ENCODE measurements at regions not wholly inside any gene's neighbourhood (a gene's known extent, or its start where the extent isn't known, plus 50 kb on each side); places are given as distances from the start of the nearest gene placed in this dataset.

DNA sequence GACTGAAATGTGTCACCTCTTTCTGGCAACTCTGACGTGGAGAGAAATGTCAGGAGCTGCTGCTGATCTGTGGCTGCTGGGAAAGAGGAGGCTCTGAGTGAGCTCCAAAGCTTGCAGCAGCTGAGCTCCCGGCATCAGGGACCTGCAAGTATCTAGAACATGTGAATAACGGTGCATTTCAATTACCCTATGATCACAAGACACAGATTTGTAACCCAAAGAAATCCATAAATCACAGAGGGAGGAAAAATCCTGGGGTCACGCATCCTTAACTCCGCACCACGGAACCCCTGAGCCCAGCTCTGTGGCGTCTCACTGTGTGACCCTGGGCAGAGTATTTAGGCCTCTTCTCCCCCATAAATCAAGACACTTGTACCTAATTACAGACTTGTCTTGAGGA, 139.8 kb downstream of the IRX2 start:
- no peak for DNase-seq (ENCODE audit: extremely low spot score, insufficient read length, low read depth)
- no peak for FAIRE-seq

GRCh38 chr5:2610986-2611385, 140.5 kb downstream of the IRX2 start:
- FAIRE-seq (no peak), DNase-seq (ENCODE audit: extremely low spot score, insufficient read length, low read depth) (no peak)

GRCh38 chr5:2608391-2608790, 143.1 kb downstream of the IRX2 start:
- DNase-seq (ENCODE audit: extremely low spot score, insufficient read length, low read depth) (no peak), FAIRE-seq (no peak)

- FAIRE-seq, result no peak
- DNase-seq (ENCODE audit: extremely low spot score, insufficient read length, low read depth), result no peak
Observed at GRCh38 chr5:2607598-2607997, 143.9 kb downstream of the IRX2 start.

GRCh38 chr5:2603272-2603575, 148.3 kb downstream of the IRX2 start:
- FAIRE-seq (no peak), DNase-seq (ENCODE audit: extremely low spot score, insufficient read length, low read depth) (no peak)

- FAIRE-seq (no peak), DNase-seq (ENCODE audit: extremely low spot score, insufficient read length, low read depth) (no peak)
Observed at GRCh38 chr5:2602451-2603271, 148.8 kb downstream of the IRX2 start.

DNA sequence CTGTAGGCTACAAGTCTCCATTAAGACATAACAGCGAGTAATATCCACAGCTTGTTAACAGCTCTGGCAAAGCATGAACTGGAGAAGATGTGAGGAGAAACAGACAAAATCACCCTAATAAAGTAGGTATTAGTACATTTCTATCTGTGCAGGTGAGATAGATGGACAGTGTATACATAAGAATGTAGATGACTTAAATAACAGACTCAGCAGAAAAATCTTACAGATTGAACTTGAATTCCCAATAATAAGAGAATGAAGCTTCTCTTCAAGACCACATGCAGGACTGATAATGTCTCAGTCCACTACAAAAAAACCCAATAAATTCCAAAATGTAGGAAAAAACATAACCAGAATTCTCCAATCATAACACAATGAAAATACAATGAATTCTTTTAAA, 153.0 kb downstream of the IRX2 start:
- FAIRE-seq (no peak), DNase-seq (ENCODE audit: extremely low spot score, insufficient read length, low read depth) (no peak)

GRCh38 chr5:2594701-2595100, 156.8 kb downstream of the IRX2 start:
- FAIRE-seq (no peak), DNase-seq (ENCODE audit: extremely low spot score, insufficient read length, low read depth) (no peak)

GRCh38 chr5:2592766-2593165, 158.7 kb downstream of the IRX2 start:
- FAIRE-seq, result no peak
- DNase-seq (ENCODE audit: extremely low spot score, insufficient read length, low read depth), result no peak

- DNase-seq (ENCODE audit: extremely low spot score, insufficient read length, low read depth), result no peak
- no peak for FAIRE-seq
Observed at GRCh38 chr5:2591777-2592453, 159.6 kb downstream of the IRX2 start.

- FAIRE-seq (no peak), DNase-seq (ENCODE audit: extremely low spot score, insufficient read length, low read depth) (no peak)
Observed at GRCh38 chr5:2588850-2589501, 162.5 kb downstream of the IRX2 start.

DNA sequence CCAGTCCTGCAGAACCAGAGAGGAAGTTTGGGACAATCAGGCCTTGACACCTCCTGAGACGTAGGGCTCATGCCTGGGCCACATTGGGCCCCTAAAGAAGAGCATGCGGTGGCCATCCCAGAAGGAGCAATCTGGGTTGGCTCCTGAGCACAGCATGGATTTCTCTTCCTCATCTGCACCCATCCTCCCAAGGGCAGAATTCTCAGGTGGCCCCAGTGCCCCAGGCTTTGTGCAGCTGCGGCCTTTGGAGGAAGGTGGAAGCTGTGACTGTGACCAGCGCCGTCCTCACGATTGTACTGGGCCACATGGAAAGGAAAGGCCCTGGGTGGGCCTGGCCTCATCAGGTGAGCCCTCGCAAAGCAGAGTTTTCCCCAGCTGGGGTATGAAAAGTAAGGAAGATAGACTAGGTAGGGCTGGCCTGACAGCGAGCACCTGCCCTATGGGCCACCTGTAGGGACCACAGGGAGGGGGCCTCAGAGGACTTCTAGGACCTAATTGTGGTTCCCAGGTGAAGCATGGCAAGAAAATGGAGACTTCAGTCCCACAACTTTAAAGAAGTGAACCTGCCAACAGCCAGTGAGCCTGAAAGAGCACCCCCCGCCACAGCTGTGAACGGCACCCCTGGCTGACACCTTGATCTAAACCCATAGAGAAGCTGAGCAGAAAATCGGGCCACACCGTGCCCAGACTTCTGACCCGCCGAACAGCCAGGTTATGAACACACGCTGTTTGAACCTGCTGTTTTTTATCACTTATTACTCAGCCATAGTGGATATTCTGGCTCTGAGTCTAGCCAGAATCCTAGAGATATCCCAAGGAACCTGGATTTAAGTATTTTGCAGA, 164.1 kb downstream of the IRX2 start:
- no peak for DNase-seq (ENCODE audit: extremely low spot score, insufficient read length, low read depth)
- no peak for FAIRE-seq

DNA sequence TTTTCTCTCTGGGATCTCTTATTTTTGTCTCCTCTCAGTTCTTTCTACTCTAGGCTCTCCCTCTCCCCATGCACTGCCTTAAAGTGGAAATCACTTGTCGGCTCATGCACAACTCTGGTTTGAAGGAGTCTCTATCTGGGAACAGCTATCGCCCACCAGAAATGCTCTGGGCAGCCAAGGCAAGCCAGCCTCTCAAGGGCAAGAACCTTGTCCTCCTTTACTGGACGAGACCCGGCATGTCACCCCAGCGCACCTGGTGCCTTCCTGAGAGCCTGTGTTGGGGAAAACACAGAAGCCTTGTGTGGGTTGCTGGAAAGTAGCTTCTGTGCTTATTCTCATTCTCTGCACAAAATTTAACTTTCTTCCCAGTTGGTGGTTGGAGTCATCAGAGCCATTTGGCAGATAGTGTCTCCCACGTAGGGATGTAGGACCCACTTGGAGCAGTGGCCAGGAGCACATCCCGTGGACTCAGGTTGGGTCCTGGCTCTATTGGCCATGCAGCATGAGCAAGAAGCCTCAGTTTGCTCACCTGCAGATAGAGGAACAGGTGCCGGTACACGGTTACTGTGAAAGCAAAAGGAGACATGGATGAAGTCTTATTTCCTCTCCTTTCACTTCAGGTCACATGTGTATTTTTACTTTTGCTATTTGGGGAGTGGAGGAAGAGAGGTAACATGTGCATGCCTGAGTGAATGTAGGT, 165.3 kb downstream of the IRX2 start:
- FAIRE-seq (no peak), DNase-seq (ENCODE audit: extremely low spot score, insufficient read length, low read depth) (no peak)

GRCh38 chr5:2584579-2585269, 166.8 kb downstream of the IRX2 start:
- FAIRE-seq (no peak), DNase-seq (ENCODE audit: extremely low spot score, insufficient read length, low read depth) (no peak)

- no peak for FAIRE-seq
Observed at GRCh38 chr5:2582507-2582906, 169.0 kb downstream of the IRX2 start.

GRCh38 chr5:2582106-2582505, 169.4 kb downstream of the IRX2 start:
- FAIRE-seq (no peak), DNase-seq (ENCODE audit: extremely low spot score, insufficient read length, low read depth) (no peak)

More at GRCh38 chr5:2582507-2582906, 169.0 kb downstream of the IRX2 start:
- no peak for DNase-seq (ENCODE audit: extremely low spot score, insufficient read length, low read depth)

- no peak for DNase-seq (ENCODE audit: extremely low spot score, insufficient read length, low read depth)
- no peak for FAIRE-seq
Observed at GRCh38 chr5:2581418-2581817, 170.1 kb downstream of the IRX2 start.

GRCh38 chr5:2579126-2579525, 172.4 kb downstream of the IRX2 start:
- DNase-seq (ENCODE audit: extremely low spot score, insufficient read length, low read depth), result no peak
- no peak for FAIRE-seq

DNA sequence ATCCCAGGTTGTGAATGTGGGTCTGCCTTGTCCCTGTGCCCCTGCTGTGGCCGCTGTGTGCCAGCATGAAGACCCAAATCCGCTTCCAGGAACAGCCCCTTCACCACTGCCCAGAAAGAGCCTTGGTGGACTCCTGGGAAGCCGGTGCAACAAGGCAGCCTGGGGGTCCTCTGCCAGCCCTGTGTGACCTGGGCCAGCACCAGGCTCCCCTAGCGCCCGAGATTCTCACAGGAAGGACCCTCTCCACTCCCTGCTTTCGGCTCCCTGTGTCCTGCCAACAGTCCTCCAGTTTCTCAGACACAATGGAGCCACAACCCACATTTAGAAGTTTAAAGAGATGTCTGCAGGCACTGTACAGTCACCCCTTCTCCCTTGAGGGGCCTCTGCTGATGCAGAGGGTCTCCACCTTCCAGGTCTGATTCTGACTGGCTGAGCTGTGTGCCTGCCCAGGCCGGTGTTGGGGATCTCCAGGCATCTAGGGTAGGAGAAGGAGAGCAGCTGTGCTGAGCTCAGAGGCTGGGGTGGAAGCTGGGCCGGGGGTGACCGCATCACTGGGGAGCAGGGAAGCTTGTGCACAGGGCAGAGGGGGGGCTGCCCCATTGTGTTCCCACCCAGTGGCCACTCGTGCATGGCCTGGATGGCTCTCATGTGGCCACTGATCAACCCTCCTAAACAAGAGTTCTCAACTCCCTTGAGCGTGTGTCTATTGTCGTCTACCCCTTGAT, 174.0 kb downstream of the IRX2 start:
- FAIRE-seq, result no peak

More for the DNA sequence above, 174.0 kb downstream of the IRX2 start:
- no peak for DNase-seq (ENCODE audit: extremely low spot score, insufficient read length, low read depth)

All from GM18507 (cell line).